GM18511 (cell line): ENCODE measurements at regions not wholly inside any gene's neighbourhood (a gene's known extent, or its start where the extent isn't known, plus 50 kb on each side); places are given as distances from the start of the nearest gene placed in this dataset.

Experiments used
- ATAC-seq: cut with Tn5 transposase; IDR thresholded peaks from one replicate; pipeline ENCODE4 v1.9.1; 2021; ENCODE audit warnings: mild to moderate bottlenecking, moderate library complexity; ENCODE audit not compliant: unreplicated experiment

DNA sequence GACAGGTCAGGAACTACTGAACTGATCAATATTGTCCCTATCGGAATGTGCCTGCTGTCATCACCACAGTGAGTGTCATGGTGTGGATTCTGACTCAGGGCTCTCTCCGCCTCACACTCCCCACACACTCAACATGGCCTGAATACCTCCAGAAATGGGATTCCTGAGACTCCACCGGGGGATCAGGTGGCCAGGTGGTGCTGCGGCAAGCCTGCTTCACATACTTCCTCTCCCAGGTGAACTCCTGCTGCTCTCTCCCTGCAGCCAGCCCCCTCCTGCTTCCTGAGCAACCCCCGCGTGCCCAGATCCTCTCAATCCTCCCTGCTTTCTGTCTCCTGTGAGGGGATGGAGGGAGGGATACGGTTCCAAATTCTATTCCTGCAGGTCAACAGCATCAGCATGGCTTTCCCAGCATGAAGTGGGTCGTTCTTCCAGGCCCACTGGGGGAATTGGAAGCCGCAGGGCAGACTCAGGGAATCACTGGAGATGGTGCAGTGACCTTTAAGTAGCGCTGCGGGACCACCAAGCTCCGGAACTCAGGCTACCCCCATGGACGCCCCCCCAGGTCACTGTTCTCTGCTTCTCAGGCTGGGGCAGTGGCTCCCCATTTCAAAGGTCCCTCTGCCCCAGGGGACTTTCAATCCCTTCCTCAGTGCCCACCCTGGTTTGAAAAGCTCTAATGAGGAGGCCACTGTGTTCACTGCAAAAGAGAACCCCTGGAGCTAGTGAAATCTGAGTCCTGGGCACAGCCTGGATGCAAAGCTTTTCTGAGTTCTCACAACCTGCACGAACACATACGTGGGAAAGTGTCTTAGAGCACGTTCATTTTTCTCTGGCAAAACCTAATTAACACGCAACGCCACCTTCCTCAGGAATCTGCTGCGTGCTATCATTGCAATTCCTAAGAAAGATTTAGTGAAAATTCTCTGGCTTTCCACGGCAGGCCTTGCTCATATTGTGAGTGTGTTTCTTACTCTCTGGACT, 168.4 kb downstream of the ZFP36L2 start:
- no peak for ATAC-seq

DNA sequence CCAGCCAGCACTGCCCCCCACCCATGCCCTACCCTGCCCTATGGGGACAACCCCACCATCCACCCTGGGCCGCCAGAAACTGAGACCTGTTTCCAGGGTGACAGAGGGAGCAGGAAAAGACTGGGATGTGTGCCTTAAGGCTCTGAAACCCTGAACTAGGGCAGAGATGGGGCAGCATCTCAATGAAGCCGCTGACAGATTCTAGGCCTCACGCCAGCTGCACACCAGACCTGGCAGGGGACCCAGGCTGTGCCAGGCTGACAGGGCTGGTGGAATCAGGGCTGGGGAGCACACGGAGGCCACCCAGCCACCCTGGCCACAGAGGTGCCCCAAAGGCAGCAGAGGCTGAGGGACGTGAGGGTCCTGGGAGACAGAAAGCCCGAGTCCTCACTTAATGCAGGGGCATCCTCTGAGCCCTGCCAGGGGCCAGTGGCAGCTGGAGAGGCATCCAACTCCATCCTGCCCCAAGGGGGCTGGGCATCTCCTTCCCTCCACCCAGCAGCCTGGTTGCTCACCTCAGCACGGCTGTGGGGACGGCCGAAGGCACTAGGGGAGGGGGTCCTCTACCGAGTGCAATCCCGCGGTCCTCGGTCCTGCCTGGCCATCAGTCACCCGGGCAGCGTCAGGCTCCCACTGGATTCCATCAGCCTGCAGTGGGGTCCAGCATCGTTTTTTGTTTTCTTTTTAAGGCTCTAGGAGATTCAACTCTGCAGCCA, 169.2 kb downstream of the ZFP36L2 start:
- ATAC-seq = no peak

DNA sequence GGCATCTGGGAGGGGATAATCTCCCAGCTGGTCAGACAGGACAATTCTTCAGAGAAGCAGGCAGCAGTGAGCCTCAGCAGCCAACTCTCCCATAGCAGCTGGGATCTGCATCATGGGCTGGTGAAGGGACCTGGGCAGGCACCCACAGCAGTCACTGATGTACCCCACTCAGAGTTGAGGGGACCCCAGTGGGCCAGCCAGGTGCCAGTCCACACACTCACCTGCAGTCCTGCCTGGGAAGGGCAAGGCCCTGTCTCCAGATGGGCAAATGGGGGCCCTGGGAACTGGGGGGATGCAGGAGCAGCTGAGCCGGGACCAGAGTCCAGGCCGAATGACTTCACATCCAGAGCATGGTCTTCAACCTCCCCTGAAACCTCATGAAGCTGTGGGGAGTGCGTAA, 170.4 kb downstream of the ZFP36L2 start:
- no peak for ATAC-seq

DNA sequence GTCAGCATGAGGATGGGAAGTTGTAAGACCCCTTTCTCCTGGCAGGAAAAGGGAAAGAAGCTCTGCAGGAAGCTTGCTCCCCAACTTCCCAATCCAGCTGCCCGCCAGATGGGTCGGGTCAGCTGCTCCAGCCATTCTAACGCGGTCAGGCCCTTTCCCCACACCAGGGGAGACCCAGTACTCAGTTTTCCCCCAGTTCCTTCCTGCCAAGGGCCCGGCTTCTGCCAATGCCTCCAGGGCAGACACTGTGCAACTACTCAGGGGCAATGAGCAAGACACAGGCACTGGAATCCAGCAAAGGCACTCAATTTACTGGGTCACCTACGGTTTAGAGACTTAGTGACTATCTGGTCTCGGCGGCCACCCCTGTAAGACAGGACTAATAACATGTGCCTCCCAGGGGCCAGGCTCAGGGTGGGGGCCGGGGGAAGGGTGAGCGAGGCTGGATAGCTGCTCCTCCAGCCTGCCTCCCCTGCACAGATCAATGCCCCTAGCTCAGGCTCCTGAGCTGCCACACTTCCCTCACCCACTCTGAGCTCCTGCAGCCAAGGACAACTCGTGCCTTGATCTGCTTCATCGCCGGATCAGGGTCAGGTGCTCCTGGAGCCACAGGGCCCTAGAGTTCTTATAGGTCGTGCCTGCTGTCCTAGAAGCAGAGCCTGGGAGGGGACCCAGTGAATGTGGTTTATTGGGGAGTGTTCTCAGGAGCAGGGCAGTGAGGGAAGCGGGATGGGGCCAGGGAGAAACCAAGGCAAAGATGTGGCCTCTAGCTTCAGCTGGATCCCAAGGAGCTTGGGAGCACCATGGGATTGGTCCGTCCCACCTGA, 171.1 kb downstream of the ZFP36L2 start:
- no peak for ATAC-seq

DNA sequence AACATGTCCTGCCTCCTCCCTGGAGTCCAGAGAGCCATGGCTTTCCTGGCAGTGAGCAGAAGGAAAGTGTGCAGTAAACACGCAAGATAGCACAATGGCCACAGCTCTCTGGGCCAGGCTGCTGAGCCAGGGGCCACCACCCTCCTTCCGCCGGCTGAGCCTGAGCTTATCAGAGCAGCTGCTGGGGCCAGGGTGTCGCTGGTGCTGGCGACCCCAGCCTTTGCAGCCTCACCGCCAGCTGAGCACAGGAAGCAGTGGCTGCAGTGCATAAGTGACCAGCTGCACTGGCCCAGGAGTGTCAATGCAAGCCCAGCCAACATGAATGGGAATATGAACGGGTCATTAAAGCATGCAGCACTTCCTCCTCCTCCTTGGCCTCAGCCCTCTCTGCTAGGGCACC, 172.0 kb downstream of the ZFP36L2 start:
- ATAC-seq = no peak

DNA sequence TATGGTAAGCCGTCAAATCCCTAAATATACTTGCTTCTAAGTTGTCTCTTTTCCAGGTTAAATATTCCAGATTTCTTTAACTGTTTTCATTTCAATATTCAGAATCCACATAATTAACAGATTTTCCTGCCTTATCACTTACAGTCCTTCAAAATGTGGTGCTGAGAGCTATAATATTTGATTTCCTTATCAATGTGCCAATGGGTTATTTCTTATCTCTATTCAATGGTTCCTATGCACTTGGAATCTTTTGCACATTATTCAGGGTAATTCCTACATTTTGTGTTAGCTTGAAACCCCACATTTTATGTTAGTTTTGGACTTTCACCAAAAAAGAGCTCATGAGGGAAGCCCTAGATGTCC, 173.5 kb downstream of the ZFP36L2 start:
- ATAC-seq = no peak

DNA sequence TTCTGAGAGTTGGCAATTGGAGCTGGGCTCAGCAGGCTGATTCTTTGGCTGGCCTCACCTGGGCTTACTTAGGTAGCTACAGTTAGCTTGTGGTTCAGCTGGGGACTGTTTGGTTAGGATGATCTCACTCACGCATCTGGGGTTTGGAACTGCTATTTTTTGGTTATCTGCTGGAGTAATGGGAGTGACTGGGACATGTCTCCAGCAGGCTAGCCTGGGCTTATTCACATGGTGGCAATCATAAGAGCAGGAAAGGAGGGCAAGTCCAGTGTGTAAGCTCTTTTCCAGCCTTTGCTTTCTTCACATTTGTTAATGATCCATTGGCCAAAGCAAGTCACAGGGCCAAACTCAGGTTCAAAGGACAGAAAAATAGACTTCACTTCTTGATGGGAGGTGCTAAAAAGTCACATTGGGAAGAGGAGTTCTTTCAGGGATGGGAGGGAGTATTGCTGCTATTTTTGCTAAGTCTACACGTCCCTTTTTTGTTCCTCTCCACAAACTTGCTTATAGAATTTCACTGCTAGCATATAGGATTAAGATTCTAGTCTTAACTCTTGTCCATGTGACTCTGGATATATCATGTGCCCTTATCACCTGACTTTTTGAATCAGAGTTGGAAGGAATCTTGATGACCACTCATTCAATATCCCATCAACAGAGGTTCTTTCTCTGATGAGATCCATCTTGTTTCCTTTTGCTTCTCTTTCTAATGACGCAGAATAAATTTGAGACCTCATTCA, 174.0 kb downstream of the ZFP36L2 start:
- no peak for ATAC-seq

DNA sequence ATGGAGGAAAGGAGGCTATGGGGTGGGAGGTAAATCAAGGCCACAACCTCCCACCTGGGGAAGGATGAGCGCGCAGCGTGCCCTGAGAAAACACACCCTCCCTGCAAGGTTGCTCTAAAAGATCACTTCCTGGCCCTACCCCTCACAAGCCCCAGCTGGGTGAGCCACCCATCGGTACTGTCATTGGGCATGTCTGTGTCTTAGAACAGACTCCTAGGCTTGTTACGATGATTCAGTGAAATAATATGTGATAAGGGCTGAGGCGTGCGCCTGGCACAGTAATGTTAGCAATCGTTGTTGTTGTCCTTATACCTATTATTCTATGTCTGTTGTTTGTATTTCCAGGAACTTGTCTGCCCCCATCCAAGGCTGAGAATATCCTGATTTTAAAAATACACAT, 175.1 kb downstream of the ZFP36L2 start:
- ATAC-seq = no peak

DNA sequence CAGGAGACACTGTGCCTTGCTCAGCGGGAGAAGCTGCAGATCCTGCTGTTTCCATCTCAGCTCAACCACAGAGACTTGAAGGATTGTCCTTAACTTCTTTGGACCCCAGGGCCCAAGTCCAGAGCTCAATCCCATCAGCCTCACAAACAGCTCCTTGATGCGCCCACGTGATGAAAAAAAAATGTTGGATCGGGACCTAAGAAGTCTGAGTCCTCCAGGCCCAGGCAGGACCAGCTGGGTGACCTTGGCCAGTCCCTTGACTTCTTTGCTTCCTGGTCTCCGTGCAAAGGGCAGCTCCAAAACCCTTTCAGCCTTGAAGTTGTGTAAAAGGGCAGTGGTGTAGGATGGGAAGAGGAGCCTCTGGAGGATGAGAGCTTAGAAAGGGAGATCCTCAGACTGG, 175.5 kb downstream of the ZFP36L2 start:
- ATAC-seq = no peak

DNA sequence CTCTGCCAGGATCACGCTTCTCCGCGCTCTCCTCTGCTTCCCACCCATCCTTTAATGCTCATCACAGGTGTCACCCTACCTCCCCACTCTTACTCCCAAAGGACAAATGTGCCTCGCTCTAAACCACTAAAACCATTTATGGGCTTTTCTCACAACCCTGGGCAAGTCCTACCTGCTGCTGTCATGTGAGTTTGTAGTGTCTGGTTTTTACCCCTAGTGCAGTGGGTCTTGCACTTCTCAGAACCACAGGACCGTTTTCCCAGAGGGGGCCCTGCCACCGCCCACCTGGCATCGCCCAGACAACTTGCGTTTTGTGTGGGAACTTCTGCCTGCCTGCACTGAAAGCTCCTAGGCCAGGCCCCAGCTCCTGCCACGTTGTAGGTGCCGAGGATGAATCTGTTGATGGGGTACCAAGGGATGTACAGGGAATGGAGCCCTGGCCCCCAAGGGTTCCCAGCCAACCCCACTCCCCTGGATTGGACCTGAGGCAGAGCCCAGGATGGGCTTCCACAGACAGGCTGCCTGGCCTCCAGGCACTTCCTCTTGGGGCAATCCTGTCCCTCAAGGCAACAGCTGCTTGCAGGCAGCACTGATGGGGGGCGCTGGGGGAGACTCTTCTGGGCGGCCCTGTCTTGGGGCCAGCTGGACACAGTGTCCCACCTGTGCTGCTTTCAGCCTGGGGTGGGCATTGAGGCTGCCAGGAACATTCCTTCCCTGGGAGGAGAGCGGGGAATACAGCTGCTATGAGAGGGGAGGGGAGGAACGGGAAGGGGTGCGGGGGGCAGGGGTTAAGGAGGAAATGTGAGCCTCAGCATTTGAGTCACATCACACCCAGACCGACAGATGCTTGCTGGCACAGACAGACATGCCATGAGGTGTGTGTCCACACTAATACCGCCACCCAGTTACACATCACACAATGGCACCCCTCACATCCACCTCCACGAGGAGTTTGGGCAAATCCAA, 176.3 kb downstream of the ZFP36L2 start:
- no peak for ATAC-seq

DNA sequence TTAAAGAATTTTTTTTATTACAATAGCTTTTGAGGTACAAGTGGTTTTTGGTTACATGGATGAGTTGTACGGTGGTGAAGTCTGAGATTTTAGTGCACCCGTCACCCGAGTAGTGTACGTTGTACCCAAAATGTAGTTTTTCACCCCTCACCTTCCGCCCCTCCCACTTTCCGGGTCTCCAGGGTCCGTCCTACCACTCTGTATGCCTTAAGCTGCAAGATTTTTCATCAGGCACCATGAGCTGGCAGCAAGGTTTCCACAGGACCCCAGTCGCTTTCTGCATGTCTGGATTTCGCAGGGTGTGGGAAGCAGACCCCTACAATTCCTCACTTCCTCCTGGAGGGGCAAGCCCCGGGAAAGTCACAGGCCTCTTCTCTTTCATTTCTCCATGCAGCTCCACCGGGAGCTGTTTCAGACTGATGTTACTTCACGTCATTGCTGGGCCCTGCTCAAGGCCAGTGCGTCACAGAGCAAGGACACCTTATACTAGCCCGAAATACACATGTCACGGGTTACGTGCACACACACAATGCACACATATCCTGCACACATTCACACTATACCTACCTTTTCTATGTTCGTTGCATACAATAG, 179.1 kb downstream of the ZFP36L2 start:
- ATAC-seq = no peak

DNA sequence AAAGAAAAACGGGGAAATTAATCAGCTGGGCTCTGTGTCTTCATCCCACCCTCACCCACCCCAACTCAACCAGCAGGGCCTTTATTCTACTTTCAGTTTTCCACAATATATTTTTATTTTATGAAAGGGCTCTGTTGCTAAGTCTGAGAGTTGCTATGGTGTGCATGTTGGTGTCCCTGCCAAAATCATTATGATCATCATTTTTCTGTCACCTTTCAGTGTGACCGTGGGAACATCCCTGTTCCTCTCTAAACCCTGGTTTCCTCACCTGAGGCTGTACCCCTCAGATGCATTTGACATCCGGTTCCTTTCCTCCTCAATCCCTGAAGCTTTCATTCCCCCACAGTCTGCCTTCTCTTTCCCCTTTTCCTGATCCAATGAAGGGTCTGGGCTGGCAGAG, 180.5 kb downstream of the ZFP36L2 start:
- ATAC-seq = no peak

DNA sequence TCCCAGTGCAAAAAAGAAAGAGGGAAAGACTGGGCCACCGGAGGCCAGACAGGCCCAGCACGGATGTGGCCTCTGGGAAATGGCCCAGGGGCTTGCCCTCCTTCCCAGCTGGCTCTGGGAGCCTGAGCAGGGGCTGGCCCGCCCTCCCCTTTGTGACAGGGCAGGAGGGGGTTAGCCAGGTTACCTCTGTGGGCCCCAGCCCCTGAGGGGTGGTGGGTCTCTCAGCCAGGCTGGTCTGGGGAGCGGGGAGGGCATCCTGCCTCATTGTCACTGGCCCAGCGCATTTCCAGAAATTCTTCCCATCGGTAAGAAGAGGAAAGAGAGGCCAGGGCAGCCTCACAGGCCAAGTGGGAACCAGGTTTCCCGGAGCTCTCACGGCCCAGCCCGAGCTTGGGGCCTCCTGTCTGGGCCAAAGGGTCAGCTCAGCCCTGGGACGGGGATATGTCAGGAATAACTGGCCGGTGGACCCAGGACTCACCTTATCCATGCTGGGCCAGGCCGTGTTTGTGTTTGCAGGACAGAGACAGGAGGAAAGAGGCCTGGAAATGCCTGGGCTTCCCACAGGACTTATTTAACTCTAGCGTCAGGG, 182.2 kb downstream of the ZFP36L2 start:
- ATAC-seq = no peak

DNA sequence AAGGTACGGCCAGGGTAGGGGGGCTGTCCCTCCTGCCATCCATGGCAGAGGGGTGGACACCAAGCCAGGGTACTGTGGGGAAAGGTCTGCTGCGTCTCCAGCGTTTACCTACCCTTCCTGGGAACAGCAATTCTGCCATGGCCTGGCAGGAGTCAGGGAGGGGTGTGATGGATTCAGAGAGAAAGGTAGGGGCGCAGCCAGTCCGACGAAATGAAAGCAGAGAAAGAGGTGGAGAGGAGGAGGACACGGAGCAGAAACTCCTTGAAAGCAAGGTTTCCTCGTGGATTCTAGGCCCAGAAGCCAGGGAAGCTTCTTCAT, 182.9 kb downstream of the ZFP36L2 start:
- no peak for ATAC-seq

DNA sequence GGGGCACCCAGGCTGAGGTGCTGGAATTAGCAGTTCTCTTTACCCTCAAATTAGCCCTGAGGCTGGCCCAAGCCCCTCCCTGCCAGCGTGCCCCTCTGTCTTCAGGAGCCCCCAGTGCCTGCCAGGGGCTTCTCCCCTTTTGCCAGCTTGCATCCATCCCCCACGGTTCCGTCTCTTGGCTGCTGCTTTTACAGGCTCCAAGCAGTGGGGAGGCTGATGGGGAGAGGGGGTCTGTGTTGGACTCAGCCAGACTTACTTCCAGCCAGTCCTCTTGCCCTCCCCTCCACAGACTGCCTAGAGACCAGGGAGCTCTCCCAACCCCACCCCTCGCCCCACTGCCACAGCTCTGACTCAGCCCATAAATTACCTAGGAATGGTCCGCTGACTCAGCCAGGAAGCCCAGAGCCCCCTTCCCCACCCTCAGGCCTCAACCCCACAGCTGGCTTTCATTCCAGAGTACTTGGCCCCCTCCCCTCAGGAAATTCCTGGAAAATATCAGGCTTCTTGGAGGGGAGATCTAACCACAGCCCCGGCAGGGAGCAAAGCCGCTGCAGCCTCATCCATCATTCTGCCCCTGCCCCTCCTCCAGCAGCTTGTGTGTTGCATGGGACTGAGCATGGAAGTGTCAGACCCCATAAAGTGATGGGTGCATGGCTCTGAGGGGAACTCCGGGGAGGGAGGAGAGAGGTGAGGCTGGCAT, 184.6 kb downstream of the ZFP36L2 start:
- no peak for ATAC-seq

DNA sequence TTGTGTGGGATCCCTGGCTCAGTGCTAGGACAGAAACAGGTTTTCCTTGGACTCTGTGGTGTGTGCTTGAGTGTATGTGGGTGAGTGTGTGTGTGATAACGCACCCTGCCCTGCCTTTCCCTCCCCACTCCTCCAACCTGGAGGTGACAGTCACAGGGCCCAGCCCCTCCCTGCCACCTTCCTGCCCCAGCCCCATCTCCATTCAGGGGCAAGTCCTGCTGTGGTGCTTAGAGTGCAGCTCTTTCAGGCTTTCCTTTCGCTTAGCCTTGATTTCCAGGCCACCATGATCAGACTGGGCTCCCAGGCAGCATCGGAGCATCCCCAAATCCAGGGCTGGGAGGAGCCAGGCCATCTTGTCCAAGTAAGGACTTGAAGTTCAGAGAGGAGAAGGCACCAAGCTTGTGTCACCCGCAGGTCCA, 185.2 kb downstream of the ZFP36L2 start:
- no peak for ATAC-seq

DNA sequence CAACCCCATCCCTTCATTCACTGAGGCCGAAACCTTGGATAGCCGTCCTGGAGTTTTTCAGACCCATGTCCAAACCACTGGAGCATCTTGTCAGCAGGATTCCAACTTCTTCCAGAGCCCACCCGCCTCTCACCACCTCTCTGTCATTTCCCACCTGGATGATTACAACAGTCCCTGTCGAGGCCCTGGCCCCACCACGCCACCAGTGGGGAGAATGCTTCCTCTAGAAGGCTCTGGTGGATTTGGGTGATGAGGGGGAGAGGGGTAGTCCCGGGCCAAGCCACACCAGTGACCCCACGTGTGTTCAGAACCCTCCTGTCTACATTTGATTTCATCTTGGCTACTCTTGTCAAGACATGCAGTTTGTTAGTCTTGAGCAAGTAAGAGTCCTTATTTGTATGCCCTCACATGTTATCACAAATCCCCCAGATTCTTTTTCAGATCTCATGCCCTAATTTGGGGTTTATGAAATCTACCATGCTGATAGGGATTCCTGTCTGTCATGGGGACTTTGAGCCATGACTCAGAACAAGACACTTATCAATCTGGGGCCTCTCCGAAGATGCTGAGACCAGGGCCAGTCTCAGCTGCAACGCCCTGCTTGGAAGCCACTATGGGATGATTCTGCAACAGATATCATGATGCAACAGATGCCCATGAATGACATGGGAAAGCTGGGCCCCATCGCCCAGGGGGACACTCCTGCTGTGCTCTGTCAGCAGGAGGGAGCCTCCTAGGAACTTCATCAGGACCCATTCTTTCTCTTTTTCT, 186.1 kb downstream of the ZFP36L2 start:
- ATAC-seq = peak; percentile 86
